GM19463 (cell line): ENCODE measurements at regions not wholly inside any gene's neighbourhood (a gene's known extent, or its start where the extent isn't known, plus 50 kb on each side); places are given as distances from the start of the nearest gene placed in this dataset.

Experiments used
- ATAC-seq: cut with Tn5 transposase; IDR thresholded peaks from one replicate; pipeline ENCODE4 v1.9.1; 2021; ENCODE audit warnings: mild to moderate bottlenecking, moderate library complexity; ENCODE audit not compliant: unreplicated experiment

DNA sequence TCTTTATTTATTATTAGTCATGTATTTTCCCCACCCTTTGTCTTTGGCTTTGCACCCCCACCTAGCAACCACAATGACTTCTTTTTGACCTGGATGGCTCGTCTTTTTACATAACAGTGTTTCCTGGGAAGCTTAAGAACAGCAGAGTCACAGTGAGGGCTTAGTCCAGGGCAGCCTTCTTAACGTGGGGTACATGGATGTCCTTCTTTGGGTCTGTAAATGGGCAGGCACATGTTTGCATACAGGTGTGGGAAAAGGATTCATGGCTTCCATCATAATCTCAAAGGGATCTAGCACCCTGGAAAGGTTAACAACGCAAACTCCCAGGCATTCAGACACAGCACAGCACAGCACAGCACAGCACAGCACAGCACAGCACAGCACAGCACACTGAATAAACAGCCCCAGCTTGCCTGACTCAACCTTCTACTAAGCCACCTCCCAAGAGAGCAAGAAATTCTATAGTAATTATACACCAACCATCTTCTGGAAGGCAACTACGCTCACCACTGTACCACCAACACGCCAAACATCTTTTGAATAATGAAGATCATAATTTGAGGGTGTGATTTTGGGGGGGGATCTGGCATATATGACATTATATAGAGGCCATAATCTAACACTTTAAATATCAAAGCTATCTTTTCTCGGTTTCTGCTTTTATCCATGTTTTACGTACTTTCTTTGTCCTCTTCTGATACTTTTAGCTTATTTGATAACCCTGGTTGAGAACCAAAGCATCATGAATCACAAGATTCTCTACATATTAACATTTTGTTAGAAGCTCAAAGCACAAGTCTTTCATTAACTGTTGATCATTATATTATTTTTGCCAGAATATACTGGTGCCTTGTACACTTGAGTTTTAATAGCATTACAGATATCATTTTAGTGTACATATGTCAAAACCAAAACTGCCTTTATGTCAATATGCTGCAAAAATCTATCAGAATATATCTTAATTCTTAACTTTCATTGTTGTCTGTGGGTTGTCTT, 177.2 kb upstream of the KLF14 start:
- ATAC-seq: no peak

DNA sequence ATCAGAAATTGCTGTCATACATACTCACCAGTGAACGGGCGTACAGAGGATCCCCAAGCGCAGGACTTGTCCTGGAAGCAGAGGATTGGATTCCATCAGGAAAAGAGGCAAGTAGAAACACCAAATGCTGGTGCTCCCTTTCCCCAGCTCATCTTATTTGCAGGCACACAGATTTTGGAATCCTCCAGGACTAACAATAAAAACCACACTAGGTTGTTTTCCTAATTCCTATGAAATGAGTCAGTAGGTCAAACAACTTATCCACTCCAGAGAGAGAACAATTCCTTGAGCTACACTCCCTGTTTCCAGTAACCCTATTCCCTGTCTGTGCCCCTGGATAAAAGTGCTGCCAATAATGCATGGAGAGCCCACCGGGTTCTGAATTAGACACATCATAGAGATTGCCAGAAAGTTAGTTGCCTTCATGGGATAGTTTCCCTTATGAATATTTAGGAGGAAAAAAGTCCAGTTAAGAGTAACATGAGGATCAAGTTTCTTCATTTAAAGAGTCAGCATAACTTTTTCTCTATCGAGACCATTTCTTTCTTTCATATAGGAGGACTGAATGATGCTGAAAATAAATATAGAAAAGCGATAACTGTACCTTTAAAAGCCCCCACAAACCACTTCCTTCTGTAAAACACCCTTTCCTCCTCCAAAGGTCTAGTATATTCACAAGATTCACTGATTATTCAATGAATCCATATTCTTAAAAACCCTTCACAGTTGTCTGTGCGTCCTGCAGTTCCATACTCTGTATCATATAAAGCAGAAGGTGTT, 178.3 kb upstream of the KLF14 start:
- no peak for ATAC-seq

DNA sequence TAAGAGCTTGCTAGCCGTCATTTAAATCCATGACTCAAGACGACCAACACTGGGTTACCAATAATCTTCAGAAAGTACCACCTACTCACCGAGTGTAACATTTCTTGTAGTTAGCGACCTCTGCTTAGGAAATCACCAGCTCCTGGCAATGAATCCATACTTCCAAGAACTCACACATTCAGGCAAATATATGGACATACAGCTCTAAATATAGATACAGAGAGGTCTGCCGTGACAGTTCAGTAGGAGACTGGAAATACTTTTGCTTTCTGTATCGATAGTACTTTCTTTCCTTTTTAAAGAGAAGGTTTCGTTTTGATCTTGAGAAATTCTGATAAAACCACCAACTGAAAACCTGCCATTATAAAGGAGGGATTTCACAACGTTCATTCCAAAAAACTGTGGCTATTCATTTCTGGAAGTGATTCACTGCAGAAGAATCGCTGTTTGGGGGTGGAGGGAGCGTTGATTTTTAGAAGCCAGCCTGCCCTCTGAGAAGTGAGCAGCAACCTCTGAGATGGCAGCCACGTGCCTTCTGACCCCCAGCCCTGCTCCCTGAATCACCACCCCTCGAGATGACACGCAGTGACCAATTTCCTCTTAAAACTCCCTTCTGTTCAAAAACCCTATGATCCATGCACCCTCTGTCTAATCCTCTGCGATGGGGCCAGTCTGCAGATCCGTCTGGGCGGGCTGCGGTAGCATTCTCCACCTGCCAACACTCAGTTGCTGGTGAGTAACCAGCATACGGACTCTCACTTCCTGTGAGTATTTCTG, 179.0 kb upstream of the KLF14 start:
- peak; percentile 86 for ATAC-seq

DNA sequence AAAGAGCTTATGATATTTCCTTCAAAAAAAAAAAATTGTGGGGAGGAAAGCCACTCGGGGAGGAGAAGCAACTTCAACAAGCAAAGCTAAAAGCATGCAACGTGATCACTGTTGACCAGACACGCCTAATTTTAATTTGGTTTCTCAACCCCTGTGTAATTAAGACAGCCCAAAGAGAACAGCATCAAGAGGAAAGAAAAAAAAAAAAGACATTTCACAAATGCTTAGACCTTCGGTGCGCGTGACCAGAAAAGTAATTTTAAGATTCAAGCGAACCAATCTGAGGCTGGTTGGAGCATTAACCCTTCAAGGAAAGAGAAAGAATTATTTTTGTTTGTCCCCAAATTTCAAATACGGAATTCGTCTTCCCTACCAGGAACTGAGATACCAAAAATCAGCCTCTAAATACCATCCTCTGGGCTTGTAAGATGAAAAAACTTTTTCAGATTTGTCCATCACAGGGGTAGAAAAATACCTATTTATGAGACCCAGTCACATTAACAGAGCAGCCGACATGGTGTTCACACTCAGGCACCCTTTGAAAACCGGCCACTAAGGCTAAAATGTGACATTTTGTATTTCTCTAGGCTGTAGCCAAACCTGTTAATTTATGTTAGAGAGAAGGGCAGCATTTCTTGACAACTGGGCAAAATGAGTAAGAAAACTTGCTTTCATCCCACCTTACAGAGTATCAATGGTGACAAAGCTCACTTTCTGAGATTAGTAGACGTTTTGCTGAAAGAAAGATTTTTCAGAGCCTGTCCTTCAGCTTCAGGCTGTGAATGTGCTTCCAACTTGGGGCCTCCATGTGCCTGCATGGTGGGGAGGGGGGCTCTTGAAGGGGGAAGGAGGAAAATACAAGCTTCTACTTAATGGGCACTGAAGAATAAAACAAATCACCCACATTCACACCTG, 179.9 kb upstream of the KLF14 start:
- no peak for ATAC-seq

DNA sequence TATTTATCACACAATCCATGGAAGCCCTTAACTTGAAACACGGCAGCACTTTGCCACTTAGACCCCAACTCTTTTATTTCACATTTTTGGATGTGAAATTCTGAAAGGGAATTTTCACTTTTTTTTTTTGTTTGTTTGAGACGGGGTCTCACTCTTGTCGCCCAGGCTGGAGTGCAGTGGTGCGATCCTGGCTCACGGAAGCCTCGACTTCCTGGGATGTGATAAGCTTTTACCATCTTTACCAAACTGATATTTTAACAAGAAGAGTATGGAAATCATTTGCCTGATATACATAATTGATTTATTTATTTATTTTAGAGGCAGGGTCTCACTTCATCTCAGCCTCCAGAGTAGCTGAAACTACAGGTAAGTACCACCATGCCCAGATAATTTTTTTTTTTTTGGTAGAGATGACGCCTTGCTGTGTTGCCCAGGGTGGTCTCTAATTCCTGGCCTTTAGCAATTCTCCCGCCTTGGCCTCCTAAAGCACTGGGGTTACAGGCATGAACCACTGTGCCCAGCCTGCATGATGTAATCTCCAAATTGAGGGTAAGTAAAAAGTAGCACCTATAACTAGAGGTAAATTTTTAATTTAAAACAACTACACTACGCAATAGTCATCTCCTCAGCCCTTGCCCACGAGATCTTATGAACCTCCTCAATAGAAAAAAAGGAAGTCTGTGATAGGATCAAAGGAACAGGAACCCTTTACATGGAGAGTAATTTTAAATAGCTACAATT, 180.7 kb upstream of the KLF14 start:
- no peak for ATAC-seq

DNA sequence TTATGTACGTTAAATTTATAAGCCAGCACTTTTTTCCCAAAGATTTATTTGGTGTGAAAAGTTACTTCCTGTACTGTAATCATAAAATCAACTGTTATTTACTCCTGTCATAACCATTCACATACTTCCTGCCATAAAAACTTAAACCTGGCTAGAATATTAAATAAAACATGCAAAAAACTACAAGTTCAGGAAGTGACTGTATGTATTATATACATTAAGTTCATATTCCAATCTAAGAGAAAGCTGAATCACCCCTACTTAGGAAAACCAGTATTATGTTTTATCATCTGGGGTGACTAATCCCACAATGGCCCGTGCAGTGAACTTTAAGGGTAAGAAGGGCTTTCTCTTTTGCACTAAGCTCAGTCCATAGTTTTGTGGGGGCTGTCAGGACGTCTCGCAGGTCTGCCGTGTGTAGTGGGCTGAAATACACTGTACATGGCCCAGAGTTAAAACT, 183.7 kb upstream of the KLF14 start:
- ATAC-seq: no peak

DNA sequence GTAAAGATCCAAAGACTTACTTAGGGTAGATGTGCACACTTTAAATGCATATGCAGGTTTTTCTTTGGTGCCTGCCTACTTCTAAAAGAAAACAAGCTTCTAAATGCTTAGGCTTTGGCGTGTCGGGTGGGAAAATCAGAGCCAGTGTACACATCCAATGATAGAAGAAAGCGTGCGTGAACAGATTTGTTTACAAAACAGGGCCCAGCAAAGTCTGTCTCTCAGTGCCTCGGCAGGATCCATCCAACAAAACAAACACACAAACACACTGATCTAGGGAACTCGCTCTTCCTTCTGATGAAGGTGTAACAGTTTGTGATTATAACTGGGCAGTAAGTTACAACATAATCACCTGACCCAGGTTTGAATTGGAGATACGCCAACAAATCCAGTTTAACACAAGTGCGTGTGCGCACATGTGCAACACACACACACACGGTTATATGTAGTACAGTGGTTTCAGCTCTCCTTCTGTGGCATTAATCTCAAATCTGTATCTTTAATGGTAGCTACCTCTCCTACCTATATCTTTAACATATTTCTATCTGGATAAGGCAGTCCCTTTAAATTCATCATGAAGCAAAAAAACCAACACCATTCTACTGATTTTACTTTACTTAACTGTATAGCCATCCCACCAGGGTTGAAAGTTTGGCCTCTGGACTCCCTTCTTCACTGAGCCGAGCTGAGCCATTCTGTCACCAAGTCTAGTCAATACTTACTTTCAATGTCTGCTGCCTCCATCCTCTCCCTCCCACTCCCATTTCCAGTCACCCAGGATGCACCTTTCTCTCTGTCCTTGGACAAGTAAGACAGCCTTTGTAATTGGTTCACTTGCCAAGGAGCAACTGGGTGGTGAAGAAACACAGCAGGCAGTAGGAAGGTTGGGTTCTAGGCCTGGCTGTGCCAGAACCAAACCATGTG, 184.4 kb upstream of the KLF14 start:
- no peak for ATAC-seq

DNA sequence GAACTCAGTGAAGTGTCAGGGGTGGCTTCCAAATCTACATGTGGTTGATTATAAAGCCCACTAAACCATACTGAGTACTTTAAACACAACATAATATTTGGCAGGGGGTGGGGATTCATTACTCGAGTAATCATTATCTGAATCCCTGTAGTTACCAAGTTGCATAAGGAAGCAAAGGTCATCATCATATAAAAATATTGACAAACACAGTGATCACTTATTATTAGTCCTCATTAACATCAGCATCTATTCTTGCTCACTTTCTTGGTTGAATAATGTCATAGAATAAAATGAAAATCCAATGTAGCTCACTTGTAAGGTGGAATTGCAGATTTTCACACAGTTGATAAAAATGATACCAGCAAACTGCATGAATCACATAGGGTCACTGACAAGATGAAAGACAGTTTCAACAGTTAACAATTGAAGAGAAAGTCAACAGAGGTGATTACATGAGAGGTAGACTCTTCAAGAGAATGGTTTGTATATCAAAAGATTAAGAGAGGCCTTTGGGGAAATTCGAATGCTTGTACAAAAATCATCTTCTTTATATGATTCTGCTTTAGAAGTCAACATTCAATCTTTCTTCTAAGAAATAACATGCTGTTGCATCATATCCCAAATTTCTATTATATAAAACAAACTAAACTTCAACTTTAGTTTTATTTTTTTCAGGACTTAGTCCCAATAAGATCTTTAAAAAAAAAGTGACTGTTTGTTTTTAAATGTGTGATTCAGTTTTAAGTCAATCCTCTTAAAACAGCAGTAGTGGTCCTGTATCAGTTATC, 185.5 kb upstream of the KLF14 start:
- no peak for ATAC-seq

DNA sequence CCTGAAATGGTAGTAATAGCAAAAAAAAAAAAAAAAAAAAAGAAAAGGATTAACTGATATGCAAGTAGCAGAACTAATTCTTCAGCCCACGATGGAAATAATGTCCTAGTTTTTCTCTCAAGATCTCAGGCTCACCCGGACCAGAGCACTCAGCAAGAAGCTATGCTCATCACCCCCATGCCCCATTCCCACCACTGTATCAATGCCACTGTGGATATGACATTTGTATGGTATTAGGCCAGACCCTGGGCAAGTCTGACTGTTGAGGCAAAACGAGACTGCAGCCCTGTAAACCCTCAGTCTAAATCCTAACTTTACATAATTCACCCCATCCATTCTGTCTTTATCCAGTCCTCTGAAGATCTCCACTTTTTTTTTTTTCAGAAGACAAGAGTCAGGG, 186.1 kb upstream of the KLF14 start:
- ATAC-seq: no peak

DNA sequence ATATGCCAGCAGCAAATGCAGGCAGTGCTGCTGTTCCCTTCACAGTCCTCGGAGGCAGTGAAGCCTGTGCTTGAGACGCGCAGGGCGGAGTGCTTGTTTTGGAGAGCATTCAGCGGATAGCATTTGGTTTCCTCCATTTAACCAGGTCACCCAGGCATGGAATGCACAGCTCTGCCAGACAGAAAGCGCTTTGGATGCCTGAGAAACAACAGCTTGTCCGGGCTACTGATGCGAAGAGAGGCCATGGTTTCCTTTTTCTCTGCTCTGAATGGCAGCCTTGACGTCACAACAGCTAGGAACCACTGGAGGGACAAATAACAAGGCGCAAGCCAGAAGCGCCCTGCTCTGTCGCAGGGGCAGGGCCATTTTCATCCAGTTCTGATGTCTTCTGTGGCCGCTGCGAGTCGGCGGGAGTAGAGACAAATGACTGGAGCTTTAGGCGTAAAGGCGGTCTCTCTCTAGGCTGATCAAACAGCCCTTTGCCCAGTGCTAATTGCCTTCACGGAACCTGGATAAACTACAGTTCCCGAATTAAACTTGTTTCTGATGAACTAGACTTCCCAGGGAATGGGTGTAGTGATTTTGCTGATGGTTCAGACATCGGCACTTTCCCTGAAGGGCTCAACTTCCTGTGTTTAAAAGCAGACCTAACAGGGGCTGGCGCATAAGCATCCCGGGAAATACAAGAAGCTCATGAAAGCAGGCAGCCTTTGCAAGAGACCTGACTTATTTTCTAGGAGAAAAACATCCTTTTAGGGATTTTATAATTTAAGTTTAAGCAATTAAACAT, 187.6 kb upstream of the KLF14 start:
- no peak for ATAC-seq

DNA sequence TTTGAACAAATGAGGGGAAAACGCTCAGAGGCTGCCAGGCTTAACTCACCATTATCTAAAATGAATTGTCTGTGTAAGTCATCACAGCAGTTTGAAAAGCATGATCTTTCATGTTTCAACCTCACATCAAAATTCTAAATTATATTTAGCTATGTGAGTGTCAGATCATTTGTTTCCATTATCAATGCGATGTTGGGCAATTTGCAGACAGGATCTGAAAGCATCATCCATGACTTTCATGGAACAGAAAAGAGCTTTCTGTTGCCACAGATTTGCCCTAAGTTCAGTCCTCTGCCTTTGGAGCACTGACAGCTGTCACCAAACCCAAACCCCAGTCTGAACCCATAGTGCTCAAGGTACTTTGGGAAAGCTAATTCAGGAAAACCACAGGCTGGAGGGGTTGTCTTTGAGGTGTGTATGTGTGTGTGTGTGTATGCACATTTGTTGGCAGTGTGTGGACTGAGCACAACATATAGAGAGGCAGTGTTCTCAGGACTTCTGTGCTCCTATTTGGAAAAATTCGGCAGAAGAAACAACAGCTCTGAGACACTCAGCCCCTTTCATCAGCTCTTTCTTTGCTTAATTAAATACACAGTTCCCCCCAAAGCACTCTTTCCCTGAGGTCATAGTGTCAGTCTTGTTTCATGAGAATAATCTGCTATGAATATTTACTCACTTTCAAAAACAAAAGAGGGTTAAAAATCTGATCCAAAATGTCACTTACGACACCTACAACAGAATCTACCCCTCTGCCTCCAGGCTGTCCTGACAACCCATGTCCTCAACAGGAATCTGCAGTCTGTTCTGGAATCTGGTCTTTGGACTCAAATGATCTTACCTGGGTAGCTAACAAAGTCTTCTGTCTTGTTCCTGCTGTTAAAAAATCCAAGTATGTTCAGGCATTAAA, 188.5 kb upstream of the KLF14 start:
- no peak for ATAC-seq

DNA sequence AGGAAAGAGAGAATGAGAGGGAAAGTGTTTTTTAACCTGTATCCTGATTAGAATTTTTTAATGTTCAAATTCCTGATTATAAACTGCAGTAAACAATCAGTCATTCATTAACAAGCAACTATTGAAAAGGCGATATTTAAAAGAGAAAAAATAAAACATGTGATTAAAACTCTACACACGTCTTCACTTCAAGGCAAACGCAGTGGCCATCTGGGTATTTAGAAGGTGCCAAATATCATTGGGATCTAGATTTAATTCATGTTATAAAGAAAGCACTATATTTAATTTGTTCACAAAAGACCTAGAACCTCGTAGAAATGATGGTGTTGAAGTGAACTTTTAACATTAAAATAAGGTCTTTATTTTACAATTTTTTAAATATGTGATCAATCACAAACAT, 189.4 kb upstream of the KLF14 start:
- no peak for ATAC-seq

DNA sequence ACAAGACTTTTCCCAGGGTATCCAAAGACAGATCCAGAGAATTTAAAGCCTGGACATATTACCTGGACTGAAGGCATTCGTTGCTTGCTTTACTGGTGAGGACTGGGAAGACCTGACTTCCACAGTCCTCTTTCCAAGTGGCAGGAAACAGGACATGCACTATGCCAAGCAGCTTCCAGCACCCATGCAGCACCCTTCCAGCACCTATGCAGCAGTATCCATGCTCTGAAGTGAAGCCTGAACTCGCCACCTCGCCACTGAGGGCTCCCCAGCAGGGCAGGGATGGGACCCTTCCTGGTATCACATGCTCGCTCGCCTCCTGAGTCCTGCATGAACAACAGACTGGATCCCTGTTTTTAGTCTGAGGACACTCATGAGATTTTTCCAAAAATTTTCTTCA, 189.9 kb upstream of the KLF14 start:
- ATAC-seq: no peak

- ATAC-seq: no peak
Measured at GRCh38 chr7:130925136-130925794, 191.3 kb upstream of the KLF14 start.

DNA sequence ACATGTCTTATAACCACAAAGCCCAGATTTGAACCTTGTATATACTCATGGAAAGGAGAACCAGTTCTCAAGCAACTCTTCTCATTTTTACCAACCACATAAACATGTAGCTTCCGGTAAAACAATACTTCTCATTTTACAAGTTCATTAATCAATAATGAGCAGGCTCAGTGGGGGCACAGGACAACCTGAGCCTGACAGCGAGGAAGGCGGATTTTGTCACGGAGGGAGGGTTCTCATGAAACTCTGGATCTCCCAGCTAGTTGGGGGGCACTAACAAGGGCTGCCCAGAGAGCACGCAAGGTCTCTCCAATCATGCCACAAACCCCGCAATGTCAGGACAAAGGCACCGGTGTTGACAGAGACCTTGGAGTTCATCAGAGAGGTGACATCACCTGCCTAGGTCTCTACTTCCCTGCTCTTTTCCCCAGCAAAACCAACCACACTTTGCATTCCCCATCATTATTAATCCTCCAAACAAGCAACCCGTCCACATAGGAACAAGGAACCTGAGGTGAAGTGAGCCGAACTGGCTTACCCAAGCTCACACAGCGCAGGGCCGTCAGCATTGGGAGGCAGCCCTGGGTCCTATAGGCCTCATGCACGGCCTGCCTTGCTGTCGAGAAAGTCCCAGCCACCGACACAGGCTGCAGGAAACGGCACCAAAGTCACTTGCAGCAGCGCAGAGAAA, 192.1 kb upstream of the KLF14 start:
- no peak for ATAC-seq
